GM21367 (cell line): ENCODE measurements at regions not wholly inside any gene's neighbourhood (a gene's known extent, or its start where the extent isn't known, plus 50 kb on each side); places are given as distances from the start of the nearest gene placed in this dataset.

Experiments used
- ATAC-seq: cut with Tn5 transposase; IDR thresholded peaks from one replicate; pipeline ENCODE4 v1.9.1; 2021; ENCODE audit not compliant: unreplicated experiment

- no peak for ATAC-seq
Measured at GRCh38 chr5:53211799-53212198, 102.2 kb upstream of the MOCS2 start.

GRCh38 chr5:53219174-53219573, 109.6 kb upstream of the MOCS2 start:
- no peak for ATAC-seq

DNA sequence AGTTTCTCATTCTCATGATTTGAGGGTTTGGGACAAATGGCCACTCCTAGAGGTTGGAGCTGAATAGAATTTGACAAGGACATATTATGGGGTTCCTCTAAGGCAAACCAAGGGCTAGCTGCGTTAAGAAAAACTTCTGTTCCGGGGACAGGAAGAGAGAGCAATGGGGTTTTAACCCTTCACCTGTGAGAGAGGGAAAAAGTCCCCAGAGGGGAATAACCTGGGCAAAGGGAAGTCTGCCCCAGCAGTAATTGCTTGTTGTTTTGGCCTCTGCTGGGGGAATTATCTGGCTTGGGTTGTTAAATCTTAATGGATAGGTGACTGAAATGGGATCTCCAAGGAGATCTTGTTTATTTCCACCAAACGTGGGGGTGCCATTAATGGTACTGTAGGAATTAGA, 110.1 kb upstream of the MOCS2 start:
- no peak for ATAC-seq

DNA sequence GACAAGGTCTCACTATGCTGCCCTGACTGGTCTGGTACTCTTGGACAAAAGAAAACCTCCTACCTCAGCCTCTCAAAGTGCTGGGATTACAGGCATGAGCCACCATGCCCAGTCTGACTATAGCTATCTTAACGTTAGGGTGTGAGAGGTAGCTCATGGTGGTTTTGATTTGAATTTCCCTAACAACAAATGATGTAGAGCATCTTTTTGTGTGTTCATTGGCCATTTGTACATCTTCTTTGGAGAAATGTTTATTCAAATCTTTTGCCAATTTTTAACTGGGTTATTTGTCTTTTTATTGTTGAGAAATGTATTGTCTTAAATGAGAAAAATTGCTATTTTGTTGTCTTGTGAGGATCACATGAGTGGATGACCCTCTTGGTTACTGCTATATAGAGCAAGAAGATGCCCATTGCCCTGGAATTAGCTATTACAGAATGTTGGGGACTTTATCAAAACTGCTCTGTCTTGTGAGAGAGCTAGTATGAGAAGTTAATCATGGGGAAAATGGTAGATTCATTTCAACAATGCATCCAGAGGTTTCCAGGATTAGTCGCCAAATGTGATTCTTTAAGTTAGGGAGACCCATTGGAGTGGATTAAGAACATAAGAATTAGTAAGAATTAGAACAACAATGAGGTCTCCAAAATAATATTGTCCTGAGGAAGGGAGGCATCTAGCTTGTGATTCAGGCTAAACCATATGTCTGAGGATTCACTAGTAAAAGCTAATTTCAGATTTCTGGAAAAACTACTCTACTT, 124.3 kb upstream of the MOCS2 start:
- ATAC-seq, result no peak

DNA sequence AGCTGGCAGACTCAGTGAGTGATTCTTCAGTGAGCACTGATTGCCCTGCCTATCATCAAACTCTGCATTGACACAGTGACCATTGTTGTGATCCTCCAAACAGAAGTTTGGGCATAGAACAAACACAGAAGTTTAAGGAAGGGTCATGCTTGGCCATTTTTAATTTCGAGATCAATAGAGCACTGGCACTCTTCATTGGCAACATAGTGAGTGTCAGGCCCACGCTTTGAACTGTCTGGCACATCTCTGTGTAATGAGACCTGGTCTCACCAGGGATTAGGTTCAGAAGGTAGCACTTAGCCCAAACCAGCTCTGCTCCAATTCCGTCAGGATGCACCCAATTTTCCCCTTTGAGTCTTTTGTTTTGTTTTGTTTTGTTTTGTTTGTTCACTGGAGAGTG, 127.1 kb upstream of the MOCS2 start:
- ATAC-seq, result no peak

GRCh38 chr5:53237876-53238275, 128.3 kb upstream of the MOCS2 start:
- no peak for ATAC-seq

DNA sequence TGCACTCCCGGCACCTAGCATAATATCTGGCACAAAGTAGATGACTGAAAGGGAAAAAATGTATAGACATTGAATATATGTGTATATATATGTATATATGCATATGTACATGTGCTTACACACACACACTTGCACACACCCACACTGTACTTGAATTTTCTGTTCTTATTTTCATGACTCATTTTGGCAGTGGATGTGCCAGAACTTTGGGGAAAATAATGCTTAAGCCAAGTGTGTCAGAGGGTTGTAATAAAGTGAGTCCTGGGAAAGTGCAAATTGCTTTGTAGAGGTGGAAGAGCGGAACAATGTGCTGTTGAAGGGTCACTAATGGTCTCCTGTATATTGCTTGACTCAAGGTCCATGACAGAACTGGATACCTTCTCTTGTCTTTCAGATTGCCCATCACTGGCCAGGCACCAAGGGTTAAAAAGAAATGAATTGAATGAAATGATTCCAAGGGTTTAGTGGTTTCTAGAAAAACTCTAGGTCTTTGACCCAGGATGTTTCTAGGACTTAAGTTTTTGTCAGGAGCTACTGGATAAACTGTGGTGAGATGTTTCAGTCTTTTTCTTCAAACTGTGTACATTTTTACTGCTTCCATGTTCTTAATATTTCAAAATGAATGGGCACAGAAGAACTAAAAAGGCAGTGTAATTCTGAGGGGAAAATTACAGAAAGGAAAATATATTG, 129.9 kb upstream of the MOCS2 start:
- no peak for ATAC-seq

DNA sequence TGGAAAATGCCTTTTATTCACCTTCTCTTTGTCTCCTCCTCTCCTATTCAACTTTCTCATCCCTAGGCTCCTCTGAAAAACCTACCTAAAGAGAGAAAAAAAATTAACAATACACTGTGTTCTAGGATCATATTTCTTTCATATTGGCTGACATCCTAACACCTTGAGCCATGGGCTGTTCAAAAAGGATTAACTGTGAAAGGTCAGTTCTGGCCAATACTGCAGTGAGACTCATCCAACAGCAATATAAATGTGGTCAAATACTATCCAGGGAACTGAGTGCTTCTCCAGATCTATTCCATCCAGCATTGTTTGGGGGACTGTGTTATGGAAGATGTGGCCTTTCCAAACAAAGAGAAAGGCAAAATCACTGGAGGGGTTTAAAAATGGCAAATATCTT, 131.1 kb upstream of the MOCS2 start:
- no peak for ATAC-seq

DNA sequence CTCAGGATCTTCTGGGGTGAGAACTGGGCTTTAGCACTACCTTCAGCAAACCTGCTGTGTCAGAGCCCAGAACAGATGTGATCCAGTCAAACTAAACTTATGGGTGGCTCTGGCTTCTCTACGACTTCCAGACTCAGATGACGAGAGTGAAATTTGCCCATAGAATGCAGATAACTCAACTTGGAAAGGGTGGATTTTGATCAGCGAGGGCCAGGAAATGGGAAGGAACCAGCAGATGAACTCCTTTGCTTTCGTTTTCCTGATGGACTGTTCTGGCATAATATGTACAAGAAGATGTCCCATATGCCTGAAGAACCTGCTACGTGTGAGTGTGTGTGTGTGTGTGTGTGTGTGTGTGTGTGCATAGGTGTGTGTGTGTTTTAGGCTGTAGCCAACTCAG, 132.0 kb upstream of the MOCS2 start:
- no peak for ATAC-seq

- no peak for ATAC-seq
Measured at GRCh38 chr5:53243403-53243802, 133.8 kb upstream of the MOCS2 start.

GRCh38 chr5:53246042-53246836, 136.7 kb upstream of the MOCS2 start:
- no peak for ATAC-seq

GRCh38 chr5:53249529-53250200, 140.1 kb upstream of the MOCS2 start:
- no peak for ATAC-seq

GRCh38 chr5:53250201-53250550, 140.6 kb upstream of the MOCS2 start:
- no peak for ATAC-seq

DNA sequence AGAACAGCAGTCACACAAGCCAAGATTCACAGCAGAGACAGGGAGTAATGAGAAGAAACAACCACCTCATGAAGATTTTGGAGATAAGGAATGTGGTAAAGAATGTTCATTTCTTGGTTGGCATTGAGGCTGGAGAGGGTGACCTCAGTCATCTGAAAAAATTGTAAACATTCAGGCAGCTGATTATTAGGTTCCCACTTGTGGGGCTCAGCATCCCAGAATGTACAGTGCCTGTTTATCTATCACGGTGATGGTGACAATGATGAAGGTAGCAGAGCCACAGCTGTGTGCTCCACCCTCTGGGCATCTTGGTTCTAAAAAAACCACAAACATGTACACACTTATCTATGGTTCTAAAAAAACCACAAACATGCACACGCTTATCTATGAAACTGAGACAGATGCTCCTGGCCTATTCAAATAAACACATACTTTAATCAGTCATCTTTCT, 143.9 kb upstream of the MOCS2 start:
- ATAC-seq, result no peak

- no peak for ATAC-seq
Measured at GRCh38 chr5:53256746-53257145, 147.2 kb upstream of the MOCS2 start.

DNA sequence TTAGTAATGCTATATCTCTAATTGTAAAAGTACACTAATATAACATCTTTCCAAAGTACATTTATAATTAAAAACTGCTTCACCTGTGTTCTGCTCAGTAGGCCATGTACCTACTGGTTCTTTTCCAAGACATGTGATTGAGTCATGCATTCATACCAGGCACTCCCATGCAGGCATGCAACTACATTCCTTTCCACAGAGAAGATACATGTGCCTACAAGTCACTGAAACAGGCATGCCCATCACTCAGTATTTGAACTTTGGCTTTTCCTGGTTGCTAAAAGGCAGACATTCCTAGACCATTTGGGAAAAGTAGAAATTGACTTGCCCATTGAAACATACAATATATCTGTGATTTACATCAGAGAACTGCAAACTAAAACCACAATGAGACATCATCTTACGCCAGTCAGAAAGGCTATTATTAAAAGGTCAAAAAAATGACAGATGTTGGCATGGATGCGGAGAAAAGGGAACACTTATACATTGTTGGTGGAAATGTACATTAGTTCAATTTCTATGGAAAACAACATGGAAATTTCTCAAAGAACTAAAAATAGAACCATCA, 148.3 kb upstream of the MOCS2 start:
- no peak for ATAC-seq

GRCh38 chr5:53259176-53259575, 149.6 kb upstream of the MOCS2 start:
- ATAC-seq, result no peak

DNA sequence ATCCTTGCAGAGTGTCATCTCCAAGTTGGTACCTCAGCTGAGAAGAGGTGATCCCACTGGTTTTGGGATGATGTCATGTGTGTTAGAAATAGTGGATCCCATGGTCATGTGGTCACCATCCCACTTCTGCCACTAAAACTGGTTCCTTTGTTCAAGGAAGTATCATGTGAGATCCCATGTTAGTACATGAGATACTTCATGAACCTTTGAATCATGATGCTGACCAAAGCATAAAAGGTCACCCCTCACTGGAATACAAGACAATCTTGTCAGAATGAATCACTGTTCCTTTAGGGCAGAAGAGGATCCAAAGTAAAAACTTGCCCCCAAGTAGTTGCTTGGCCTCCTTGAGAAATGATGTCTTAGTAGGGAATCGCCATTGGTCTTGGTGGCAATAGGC, 150.9 kb upstream of the MOCS2 start:
- no peak for ATAC-seq

GRCh38 chr5:53261245-53261644, 151.7 kb upstream of the MOCS2 start:
- no peak for ATAC-seq

- no peak for ATAC-seq
Measured at GRCh38 chr5:53262348-53262970, 152.9 kb upstream of the MOCS2 start.

GRCh38 chr5:53263151-53263550, 153.6 kb upstream of the MOCS2 start:
- ATAC-seq, result no peak
